ENCODE measurements at regions not wholly inside any gene's neighbourhood (a gene's known extent, or its start where the extent isn't known, plus 50 kb on each side); places are given as distances from the start of the nearest gene placed in this dataset.

GRCh38 chr13:22079961-22080360 lies 409.1 kb downstream of the FGF9 start:
- Histone ChIP-seq H3K27ac (ENCODE audit: insufficient read depth, low read length) (no peak overlapping the region), H3K9me3 (ENCODE audit: control insufficient read depth, insufficient read depth, low read depth, low read length) (no peaks in the 10 kb centered on the region), H3K4me3 (replicated peaks in 1 of 4; ENCODE audit: control extremely low read depth in 1 of 4, insufficient read depth in 1 of 4, low read depth in 3 of 4, low read length in 4 of 4) (no peak overlapping the region), H3K36me3 (ENCODE audit: control insufficient read depth, insufficient read depth, low read length) (no peaks in the 10 kb centered on the region), H4K20me1 (ENCODE audit: control insufficient read depth, extremely low read depth, insufficient read depth, low read length) (no peaks in the 10 kb centered on the region), H2AFZ (ENCODE audit: low read length) (no peak overlapping the region), H3K4me1 (ENCODE audit: control insufficient read depth, extremely low read depth, insufficient read depth, low read length) (no peaks in the 10 kb centered on the region), H3K4me2 (ENCODE audit: extremely low read depth, insufficient read depth, low read length) (no peak overlapping the region), H3K27me3 (ENCODE audit: control insufficient read depth, insufficient read depth, low read length) (no peaks in the 10 kb centered on the region), H3K9ac (ENCODE audit: insufficient read depth, low read length) (no peak overlapping the region), H3K79me2 (ENCODE audit: control insufficient read depth, insufficient read depth, low read length) (no peaks in the 10 kb centered on the region)
- TF ChIP-seq CTCF (conservative IDR thresholded peaks at IDR 0.05 in 1 of 2, IDR thresholded peaks at IDR 0.05 in 1 of 2; ENCODE audit: low read depth in 1 of 2, low read length in 2 of 2) (no peak), EZH2 (IDR thresholded peaks at IDR 0.05; ENCODE audit: low read length, missing control alignments) (no peak)
- DNase-seq (ENCODE audit: low read depth in 2 of 2), result no peak

DNA sequence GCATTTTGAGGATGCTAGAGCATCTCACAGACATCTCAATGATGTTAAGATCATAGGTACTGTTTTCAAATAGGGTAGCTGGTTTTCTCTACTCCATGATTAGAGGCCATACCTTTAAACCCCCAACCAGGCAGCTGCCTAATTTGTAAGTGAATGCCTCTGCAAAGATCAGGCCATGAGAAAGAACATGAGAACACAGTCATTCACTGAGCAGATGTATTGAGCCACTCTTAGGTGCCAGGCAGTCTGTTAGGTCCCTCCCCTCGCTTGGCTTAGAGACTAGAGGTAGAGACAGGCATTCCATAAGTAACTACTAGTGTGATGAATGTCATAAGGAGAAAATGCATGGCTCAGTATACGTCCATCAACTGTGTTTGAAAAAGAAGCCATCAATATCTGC lies 410.0 kb downstream of the FGF9 start:
- Histone ChIP-seq H4K20me1 (ENCODE audit: control insufficient read depth, extremely low read depth, insufficient read depth, low read length) (no peaks in the 10 kb centered on the region), H3K79me2 (ENCODE audit: control insufficient read depth, insufficient read depth, low read length) (no peaks in the 10 kb centered on the region), H3K36me3 (ENCODE audit: control insufficient read depth, insufficient read depth, low read length) (no peaks in the 10 kb centered on the region), H3K4me1 (ENCODE audit: control insufficient read depth, extremely low read depth, insufficient read depth, low read length) (no peaks in the 10 kb centered on the region), H3K9me3 (ENCODE audit: control insufficient read depth, insufficient read depth, low read depth, low read length) (no peaks in the 10 kb centered on the region), H3K27ac (ENCODE audit: insufficient read depth, low read length) (no peak overlapping the region), H3K27me3 (ENCODE audit: control insufficient read depth, insufficient read depth, low read length) (no peaks in the 10 kb centered on the region), H3K4me3 (replicated peaks in 1 of 4; ENCODE audit: control extremely low read depth in 1 of 4, insufficient read depth in 1 of 4, low read depth in 3 of 4, low read length in 4 of 4) (no peak overlapping the region), H3K9ac (ENCODE audit: insufficient read depth, low read length) (no peak overlapping the region), H3K4me2 (ENCODE audit: extremely low read depth, insufficient read depth, low read length) (no peak overlapping the region), H2AFZ (ENCODE audit: low read length) (no peak overlapping the region)
- TF ChIP-seq CTCF (conservative IDR thresholded peaks at IDR 0.05 in 1 of 2, IDR thresholded peaks at IDR 0.05 in 1 of 2; ENCODE audit: low read depth in 1 of 2, low read length in 2 of 2), result no peak
- TF ChIP-seq EZH2 (IDR thresholded peaks at IDR 0.05; ENCODE audit: low read length, missing control alignments), result no peak
- DNase-seq (ENCODE audit: low read depth in 2 of 2), result no peak

- no peak for TF ChIP-seq EZH2 (IDR thresholded peaks at IDR 0.05; ENCODE audit: low read length, missing control alignments)
- TF ChIP-seq CTCF (conservative IDR thresholded peaks at IDR 0.05 in 1 of 2, IDR thresholded peaks at IDR 0.05 in 1 of 2; ENCODE audit: low read depth in 1 of 2, low read length in 2 of 2), result no peak
- Histone ChIP-seq H3K36me3 (ENCODE audit: control insufficient read depth, insufficient read depth, low read length) (no peaks in the 10 kb centered on the region), H3K27me3 (ENCODE audit: control insufficient read depth, insufficient read depth, low read length) (no peaks in the 10 kb centered on the region), H3K79me2 (ENCODE audit: control insufficient read depth, insufficient read depth, low read length) (no peaks in the 10 kb centered on the region), H3K27ac (ENCODE audit: insufficient read depth, low read length) (no peak overlapping the region), H3K4me1 (ENCODE audit: control insufficient read depth, extremely low read depth, insufficient read depth, low read length) (no peaks in the 10 kb centered on the region), H3K9ac (ENCODE audit: insufficient read depth, low read length) (no peak overlapping the region), H3K9me3 (ENCODE audit: control insufficient read depth, insufficient read depth, low read depth, low read length) (no peaks in the 10 kb centered on the region), H4K20me1 (ENCODE audit: control insufficient read depth, extremely low read depth, insufficient read depth, low read length) (no peaks in the 10 kb centered on the region), H3K4me2 (ENCODE audit: extremely low read depth, insufficient read depth, low read length) (no peak overlapping the region), H3K4me3 (replicated peaks in 1 of 4; ENCODE audit: control extremely low read depth in 1 of 4, insufficient read depth in 1 of 4, low read depth in 3 of 4, low read length in 4 of 4) (no peak overlapping the region), H2AFZ (ENCODE audit: low read length) (no peak overlapping the region)
- no peak for DNase-seq (ENCODE audit: low read depth in 2 of 2)
These were observed 410.6 kb downstream of the FGF9 start for GRCh38 chr13:22081430-22081829.
